Activated gamma-delta T cell treated with anti-CD3 and anti-CD28 coated beads, Interleukin-2, amount 50 U/mL, for 16 hours (primary cell): ENCODE measurements at regions not wholly inside any gene's neighbourhood (a gene's known extent, or its start where the extent isn't known, plus 50 kb on each side); places are given as distances from the start of the nearest gene placed in this dataset.

Experiments
- DNase-seq: peaks from one replicate; pipeline ENCODE4 v3.0.0-alpha.2; 2020; ENCODE audit warnings: low read depth

- peak; percentile 13 for DNase-seq
Measured at GRCh38 chr12:75722714-75723200, 211.3 kb upstream of the KRR1 start.

GRCh38 chr12:75721796-75722195 lies 210.4 kb upstream of the KRR1 start:
- no peak for DNase-seq

- DNase-seq = no peak
Measured at GRCh38 chr12:75720812-75721641, 209.6 kb upstream of the KRR1 start.

GRCh38 chr12:75717902-75718301 lies 206.5 kb upstream of the KRR1 start:
- DNase-seq = no peak

GRCh38 chr12:75716291-75717025 lies 205.0 kb upstream of the KRR1 start:
- DNase-seq = no peak

- no peak for DNase-seq
Measured at GRCh38 chr12:75715682-75716081, 204.3 kb upstream of the KRR1 start.

GRCh38 chr12:75715323-75715644 lies 203.9 kb upstream of the KRR1 start:
- no peak for DNase-seq

- no peak for DNase-seq
Measured at GRCh38 chr12:75714462-75715322, 203.3 kb upstream of the KRR1 start.

- no peak for DNase-seq
Measured at GRCh38 chr12:75713434-75713833, 202.0 kb upstream of the KRR1 start.

GRCh38 chr12:75712223-75712622 lies 200.8 kb upstream of the KRR1 start:
- DNase-seq = no peak

GRCh38 chr12:75711271-75711670 lies 199.9 kb upstream of the KRR1 start:
- DNase-seq = no peak

- DNase-seq = no peak
Measured at GRCh38 chr12:75710361-75711069, 199.1 kb upstream of the KRR1 start.

GRCh38 chr12:75709503-75709902 lies 198.1 kb upstream of the KRR1 start:
- no peak for DNase-seq

- DNase-seq = no peak
Measured at GRCh38 chr12:75708802-75709201, 197.4 kb upstream of the KRR1 start.

GRCh38 chr12:75707983-75708382 lies 196.6 kb upstream of the KRR1 start:
- DNase-seq = no peak

- no peak for DNase-seq
Measured at GRCh38 chr12:75706786-75707605, 195.6 kb upstream of the KRR1 start.

- no peak for DNase-seq
Measured at GRCh38 chr12:75705749-75706711, 194.6 kb upstream of the KRR1 start.

- no peak for DNase-seq
Measured at GRCh38 chr12:75704664-75705063, 193.3 kb upstream of the KRR1 start.

- no peak for DNase-seq
Measured at GRCh38 chr12:75704208-75704607, 192.8 kb upstream of the KRR1 start.

- DNase-seq = no peak
Measured at GRCh38 chr12:75703131-75703530, 191.7 kb upstream of the KRR1 start.
